Gastrocnemius medialis (tissue), 4 donors: ENCODE measurements at regions not wholly inside any gene's neighbourhood (a gene's known extent, or its start where the extent isn't known, plus 50 kb on each side); places are given as distances from the start of the nearest gene placed in this dataset.

Experiments used
- ATAC-seq, 2 donors: fragments of 150-250 bp; one replicate each; pipeline ENCODE4 v1.9.1; 2016
- DNase-seq, 2 donors: peaks; one replicate each; pipeline ENCODE4 v3.0.0-alpha.2; 2019
- H3K27ac ChIP-seq, 4 donors: fragments of 200-600 bp; sonication (generic); 1 replicate in 1 of 4; 2 replicates in 3 of 4; pipeline ENCODE4 v1.5.1; 2016 to 2018; ENCODE audit warnings: mild to moderate bottlenecking in 2 of 4, moderate library complexity in 1 of 4
- H3K27me3 ChIP-seq, 3 donors: fragments of 200-600 bp; sonication (generic) in 2 of 3; 1 replicate in 1 of 3; 2 replicates in 2 of 3; pipeline versions ENCODE4 v1.5.1 to v1.6.0; 2016 to 2019; ENCODE audit warnings: mild to moderate bottlenecking in 1 of 3, moderate library complexity in 1 of 3
- H3K36me3 ChIP-seq, 2 donors: fragments of 200-600 bp; sonication (generic) in 1 of 2; one replicate each; pipeline ENCODE4 v1.5.1; 2017 to 2018
- H3K4me1 ChIP-seq, 2 donors: fragments of 200-600 bp; sonication (generic) in 1 of 2; one replicate each; pipeline ENCODE4 v1.5.1; 2016 to 2017; ENCODE audit warnings: mild to moderate bottlenecking in 2 of 2
- H3K4me3 ChIP-seq, 4 donors: fragments of 200-600 bp; sonication (generic) in 3 of 4; 1 replicate in 1 of 4; 2 replicates in 3 of 4; pipeline ENCODE4 v1.5.1; 2016 to 2019; ENCODE audit warnings: mild to moderate bottlenecking in 2 of 4
- H3K9me3 ChIP-seq, 3 donors: fragments of 200-600 bp; sonication (generic) in 2 of 3; 1 replicate in 1 of 3; 2 replicates in 2 of 3; pipeline ENCODE4 v1.5.1; 2016 to 2019
- CTCF ChIP-seq, 5 experiments: fragments of 450-650 bp in 3 of 5; fragments of 200-600 bp in 2 of 5; sonication (generic) in 2 of 5; IDR thresholded peaks in 4 of 5; conservative IDR thresholded peaks in 1 of 5; 1 replicate in 4 of 5; 2 replicates in 1 of 5; pipeline ENCODE4 v1.5.1; 2016 to 2019; ENCODE audit warnings: antibody characterized with exemption in 5 of 5, mild to moderate bottlenecking in 3 of 5, moderate library complexity in 3 of 5
- POLR2A ChIP-seq, 2 donors: fragments of 450-650 bp; IDR thresholded peaks; one replicate each; pipeline ENCODE4 v1.6.1; 2017; ENCODE audit warnings: antibody characterized with exemption in 2 of 2, mild to moderate bottlenecking in 2 of 2, moderate library complexity in 2 of 2
- in situ Hi-C, 4 donors: fragments of 200-750 bp; cut with MboI; loops; one replicate each; pipeline versions ENCODE4 v1.15.0 to v1.8.0; 2017; ENCODE audit warnings: low sequenced_read_pairs in 4 of 4
- intact Hi-C: fragments of 100-400 bp; cut with DNase I; formaldehyde crosslinking; loops from one replicate; pipeline ENCODE4 v1.15.1; 2023; ENCODE audit warnings: low total_unique reads

- H3K4me1 ChIP-seq: no peaks in the 10 kb centered on the region
- no peak overlapping the region for H3K27ac ChIP-seq
- ATAC-seq (no peak), DNase-seq (no peak)
- no peaks in the 10 kb centered on the region for H3K9me3 ChIP-seq
- intact Hi-C loops: no loop called here
- in situ Hi-C loops: no loop called here
- H3K36me3 ChIP-seq: no peaks in the 10 kb centered on the region
- no peak overlapping the region for H3K4me3 ChIP-seq
- TF ChIP-seq CTCF (IDR thresholded peaks at IDR 0.05 in 4 of 5, conservative IDR thresholded peaks at IDR 0.05 in 1 of 5): no peak
- no peak for TF ChIP-seq POLR2A (IDR thresholded peaks at IDR 0.05)
- H3K27me3 ChIP-seq: no peaks in the 10 kb centered on the region
These were observed 1010.9 kb upstream of the PHF14 start for GRCh38 chr7:9962742-9963141.

- no peak for TF ChIP-seq CTCF (IDR thresholded peaks at IDR 0.05 in 4 of 5, conservative IDR thresholded peaks at IDR 0.05 in 1 of 5)
- no peak for TF ChIP-seq POLR2A (IDR thresholded peaks at IDR 0.05)
- ATAC-seq: no peak
- Histone ChIP-seq H3K27me3 (no peaks in the 10 kb centered on the region), H3K36me3 (no peaks in the 10 kb centered on the region), H3K4me1 (no peaks in the 10 kb centered on the region), H3K27ac (no peak overlapping the region), H3K4me3 (no peak overlapping the region), H3K9me3 (no peaks in the 10 kb centered on the region)
- no peak for DNase-seq
- intact Hi-C loops: no loop called here
- in situ Hi-C loops: no loop called here
These were observed 995.3 kb upstream of the PHF14 start for GRCh38 chr7:9978106-9979064.

GRCh38 chr7:9981742-9982349, 991.8 kb upstream of the PHF14 start:
- no peaks in the 10 kb centered on the region for H3K9me3 ChIP-seq
- no peak for ATAC-seq
- no peaks in the 10 kb centered on the region for H3K4me1 ChIP-seq
- no peak overlapping the region for H3K4me3 ChIP-seq
- DNase-seq: no peak
- no peaks in the 10 kb centered on the region for H3K27me3 ChIP-seq
- no peak for TF ChIP-seq POLR2A (IDR thresholded peaks at IDR 0.05)
- no peak for TF ChIP-seq CTCF (IDR thresholded peaks at IDR 0.05 in 4 of 5, conservative IDR thresholded peaks at IDR 0.05 in 1 of 5)
- in situ Hi-C loops: no loop called here
- H3K27ac ChIP-seq: no peak overlapping the region
- H3K36me3 ChIP-seq: no peaks in the 10 kb centered on the region
- intact Hi-C loops: no loop called here

- no peak for ATAC-seq
- Histone ChIP-seq H3K27ac (no peak overlapping the region), H3K4me3 (no peak overlapping the region), H3K27me3 (no peaks in the 10 kb centered on the region), H3K36me3 (no peaks in the 10 kb centered on the region), H3K9me3 (no peaks in the 10 kb centered on the region), H3K4me1 (no peaks in the 10 kb centered on the region)
- DNase-seq: no peak
- intact Hi-C loops: no loop called here
- in situ Hi-C loops: no loop called here
- TF ChIP-seq CTCF (IDR thresholded peaks at IDR 0.05 in 4 of 5, conservative IDR thresholded peaks at IDR 0.05 in 1 of 5): no peak
These were observed 990.6 kb upstream of the PHF14 start for GRCh38 chr7:9983048-9983447.
